Fibroblast of gingiva (primary cell): ENCODE measurements at regions not wholly inside any gene's neighbourhood (a gene's known extent, or its start where the extent isn't known, plus 50 kb on each side); places are given as distances from the start of the nearest gene placed in this dataset.
"Not testable (repeated sequence)": the region's sequence is repeated elsewhere in the genome, so short reads cannot be mapped to it uniquely, and the experiment has no call there.

Experiments
- DNase-seq: peaks from one replicate; pipeline ENCODE4 v3.0.0-alpha.2; 2011; ENCODE audit warnings: low read depth

GRCh38 chr10:53650794-53651193, 878.2 kb upstream of the MBL2 start:
- no peak for DNase-seq

- DNase-seq = not testable (repeated sequence)
These were observed 874.6 kb upstream of the MBL2 start for GRCh38 chr10:53647221-53647620.

GRCh38 chr10:53646525-53646924, 873.9 kb upstream of the MBL2 start:
- DNase-seq = no peak

GRCh38 chr10:53645951-53646350, 873.4 kb upstream of the MBL2 start:
- no peak for DNase-seq

GRCh38 chr10:53638006-53638405, 865.4 kb upstream of the MBL2 start:
- DNase-seq = no peak

GRCh38 chr10:53624722-53625121, 852.1 kb upstream of the MBL2 start:
- no peak for DNase-seq

GRCh38 chr10:53622201-53622600, 849.6 kb upstream of the MBL2 start:
- DNase-seq = no peak

GRCh38 chr10:53619671-53620070, 847.1 kb upstream of the MBL2 start:
- no peak for DNase-seq

- DNase-seq = no peak
These were observed 835.1 kb upstream of the MBL2 start for GRCh38 chr10:53607691-53608090.

GRCh38 chr10:53606981-53607380, 834.4 kb upstream of the MBL2 start:
- DNase-seq = no peak

GRCh38 chr10:53601260-53601875, 828.8 kb upstream of the MBL2 start:
- no peak for DNase-seq

- DNase-seq = no peak
These were observed 826.3 kb upstream of the MBL2 start for GRCh38 chr10:53598914-53599313.

GRCh38 chr10:53597835-53598251, 825.3 kb upstream of the MBL2 start:
- DNase-seq = no peak

GRCh38 chr10:53580465-53580864, 807.9 kb upstream of the MBL2 start:
- no peak for DNase-seq

- DNase-seq = no peak
These were observed 807.2 kb upstream of the MBL2 start for GRCh38 chr10:53579773-53580172.

GRCh38 chr10:53574024-53574423, 801.4 kb upstream of the MBL2 start:
- no peak for DNase-seq

- DNase-seq = no peak
These were observed 800.9 kb upstream of the MBL2 start for GRCh38 chr10:53573498-53573897.

- DNase-seq = no peak
These were observed 800.2 kb upstream of the MBL2 start for GRCh38 chr10:53572799-53573198.

GRCh38 chr10:53570221-53570620, 797.6 kb upstream of the MBL2 start:
- no peak for DNase-seq

GRCh38 chr10:53569455-53569854, 796.9 kb upstream of the MBL2 start:
- no peak for DNase-seq

GRCh38 chr10:53548664-53549063, 776.1 kb upstream of the MBL2 start:
- no peak for DNase-seq

- DNase-seq = no peak
These were observed 774.8 kb upstream of the MBL2 start for GRCh38 chr10:53547364-53547763.

- DNase-seq = no peak
These were observed 770.8 kb upstream of the MBL2 start for GRCh38 chr10:53543410-53543809.

- no peak for DNase-seq
These were observed 764.9 kb upstream of the MBL2 start for GRCh38 chr10:53537508-53537907.

- no peak for DNase-seq
These were observed 763.7 kb upstream of the MBL2 start for GRCh38 chr10:53536322-53536721.
